GM21529 (cell line): ENCODE measurements at regions not wholly inside any gene's neighbourhood (a gene's known extent, or its start where the extent isn't known, plus 50 kb on each side); places are given as distances from the start of the nearest gene placed in this dataset.

Source experiments
- ATAC-seq: cut with Tn5 transposase; IDR thresholded peaks from one replicate; pipeline ENCODE4 v1.9.1; 2021; ENCODE audit not compliant: unreplicated experiment

- ATAC-seq = no peak
These were observed 82.8 kb upstream of the TNS3 start for GRCh38 chr7:47664650-47665195.

GRCh38 chr7:47663851-47664250, 81.9 kb upstream of the TNS3 start:
- no peak for ATAC-seq

DNA sequence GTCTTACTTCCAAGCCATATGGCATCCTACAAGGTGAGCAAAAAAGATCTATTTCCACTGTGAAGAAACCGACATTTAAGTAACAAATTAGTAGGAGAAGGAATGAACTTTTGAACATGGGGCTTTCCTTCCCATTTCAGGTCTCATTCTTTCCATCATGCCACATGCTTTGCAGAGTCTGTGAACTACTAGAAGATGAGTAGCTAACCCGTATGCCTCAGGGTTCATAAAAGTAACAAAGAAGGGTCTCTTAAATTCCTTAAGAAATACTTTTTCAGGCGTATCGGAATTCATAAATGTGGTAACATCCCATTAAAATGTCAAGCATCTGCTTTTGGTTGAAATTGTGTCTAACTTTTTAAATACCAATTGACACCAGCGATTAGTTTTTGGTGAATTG, 81.3 kb upstream of the TNS3 start:
- no peak for ATAC-seq

DNA sequence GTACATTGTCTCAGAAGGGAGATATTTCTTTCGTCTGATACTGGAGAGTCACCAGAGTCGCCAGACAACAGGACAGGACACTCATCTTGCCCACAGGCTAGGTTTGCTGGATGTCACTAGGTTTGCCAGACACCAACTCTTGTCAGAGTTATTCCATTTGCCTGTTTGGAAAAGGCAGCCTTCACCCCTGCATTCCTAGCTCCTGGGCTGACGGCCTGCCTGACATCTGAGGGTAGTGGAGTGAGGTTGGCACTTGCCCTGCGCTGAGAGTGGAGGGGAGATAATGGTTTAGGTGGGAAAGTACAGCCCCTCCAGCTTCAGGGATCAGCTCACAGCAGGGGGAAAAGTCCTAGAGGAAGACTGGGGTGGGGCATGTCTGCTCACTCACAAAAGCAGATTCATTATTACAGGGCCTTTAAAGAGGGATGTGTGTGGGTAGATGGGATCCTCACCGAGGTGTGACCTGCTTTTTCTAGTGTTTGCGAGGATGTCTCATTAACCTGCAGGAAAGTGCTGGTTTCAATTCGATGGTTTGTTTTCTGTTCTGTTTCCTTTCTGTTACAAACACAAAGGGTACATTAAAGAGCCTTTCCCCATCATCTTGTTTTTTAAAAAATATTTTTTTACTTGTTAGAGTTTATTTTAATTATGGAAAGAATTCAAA, 79.3 kb upstream of the TNS3 start:
- peak; percentile 88 for ATAC-seq

DNA sequence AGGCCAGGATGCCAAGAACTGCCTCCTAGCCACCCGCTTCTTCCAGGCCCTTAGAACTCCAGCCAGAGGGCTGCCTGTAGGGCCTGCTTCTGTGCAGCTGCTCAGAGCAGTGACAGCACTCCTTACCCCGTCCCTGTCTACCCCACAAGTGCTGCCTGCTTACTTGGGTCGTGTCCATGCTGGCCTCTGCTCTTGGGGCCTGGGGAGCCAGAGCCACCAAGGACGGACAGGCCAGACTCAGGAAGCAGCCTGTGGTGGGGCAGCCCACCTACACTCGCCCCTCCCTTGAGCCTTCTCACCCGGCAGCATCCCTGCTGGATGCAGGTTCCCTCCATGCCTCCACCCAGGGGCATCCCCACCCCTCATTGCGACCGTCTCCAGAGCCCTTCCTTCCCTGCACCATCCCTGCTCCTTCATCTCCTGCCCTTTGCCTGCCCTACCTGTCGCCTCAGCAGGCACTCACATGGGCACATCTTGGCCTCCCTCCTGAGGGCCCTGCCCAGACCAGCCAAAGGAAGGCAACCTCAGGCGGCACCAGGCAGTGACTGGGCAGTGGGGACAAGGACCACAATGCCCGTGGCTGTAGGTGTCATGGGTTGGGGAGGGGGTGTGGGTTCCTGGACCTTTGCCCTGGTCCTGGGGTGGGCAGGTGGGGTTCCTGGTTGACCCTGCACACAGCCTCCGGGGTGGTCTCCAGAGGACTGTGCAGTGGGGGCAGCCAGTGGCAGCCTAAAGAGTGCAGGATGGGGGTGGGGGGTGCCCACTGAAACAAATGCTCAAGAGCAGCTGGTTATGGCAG, 78.0 kb upstream of the TNS3 start:
- ATAC-seq = no peak

DNA sequence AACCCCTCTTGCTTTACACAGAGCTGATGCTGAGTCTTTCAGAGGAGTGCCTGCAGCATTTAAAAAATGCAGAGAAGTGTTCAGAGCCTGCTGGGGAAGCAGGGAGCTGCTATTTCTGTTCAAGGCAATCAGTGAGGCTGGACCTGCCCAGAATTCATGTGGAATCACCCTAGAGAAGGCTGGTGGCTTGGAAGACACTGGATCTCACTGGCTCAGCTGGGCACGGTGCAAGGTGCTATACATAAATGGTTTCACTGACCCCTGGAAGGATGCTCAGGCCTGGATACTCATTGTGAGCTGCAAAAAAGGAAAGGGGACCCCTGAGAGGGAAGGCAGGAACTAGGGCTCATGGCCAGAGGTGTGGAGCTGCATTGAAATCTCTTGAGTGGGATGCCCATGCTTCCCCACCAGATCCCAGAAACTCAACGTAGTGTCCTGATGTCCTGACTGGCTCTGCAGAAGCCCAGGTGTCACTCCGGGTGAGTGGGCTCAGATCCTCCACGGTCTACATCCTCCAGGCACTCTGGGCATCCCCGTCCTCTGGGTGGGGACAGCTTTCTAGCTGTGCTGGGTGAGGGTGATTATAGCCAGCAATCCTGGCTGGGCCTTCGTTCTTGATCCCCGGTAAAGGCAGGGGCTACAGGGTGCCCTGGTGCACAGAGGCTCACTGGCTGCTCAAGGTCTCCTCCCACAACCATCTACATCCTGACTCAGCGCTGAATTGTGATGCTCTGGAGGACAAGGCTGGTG, 77.2 kb upstream of the TNS3 start:
- ATAC-seq = no peak

DNA sequence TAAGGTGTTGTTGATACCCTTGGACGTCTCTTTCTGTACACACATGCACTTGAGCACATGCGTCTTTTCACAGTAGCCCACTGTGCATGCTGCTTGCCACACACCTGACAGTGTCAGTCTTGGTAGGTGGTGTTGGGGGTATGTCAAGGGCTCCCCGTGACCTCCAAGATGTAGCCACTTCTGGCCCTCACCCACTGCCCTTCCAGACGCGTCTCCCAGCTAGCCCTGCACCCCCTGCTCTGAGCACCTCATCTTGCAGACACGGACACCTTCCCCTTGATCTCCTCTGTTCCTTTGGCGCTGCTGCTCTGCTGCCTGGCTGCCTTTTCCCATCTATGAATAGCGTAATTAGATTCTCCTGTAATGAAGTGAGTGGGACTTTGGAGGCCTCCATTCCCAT, 75.2 kb upstream of the TNS3 start:
- ATAC-seq = no peak

DNA sequence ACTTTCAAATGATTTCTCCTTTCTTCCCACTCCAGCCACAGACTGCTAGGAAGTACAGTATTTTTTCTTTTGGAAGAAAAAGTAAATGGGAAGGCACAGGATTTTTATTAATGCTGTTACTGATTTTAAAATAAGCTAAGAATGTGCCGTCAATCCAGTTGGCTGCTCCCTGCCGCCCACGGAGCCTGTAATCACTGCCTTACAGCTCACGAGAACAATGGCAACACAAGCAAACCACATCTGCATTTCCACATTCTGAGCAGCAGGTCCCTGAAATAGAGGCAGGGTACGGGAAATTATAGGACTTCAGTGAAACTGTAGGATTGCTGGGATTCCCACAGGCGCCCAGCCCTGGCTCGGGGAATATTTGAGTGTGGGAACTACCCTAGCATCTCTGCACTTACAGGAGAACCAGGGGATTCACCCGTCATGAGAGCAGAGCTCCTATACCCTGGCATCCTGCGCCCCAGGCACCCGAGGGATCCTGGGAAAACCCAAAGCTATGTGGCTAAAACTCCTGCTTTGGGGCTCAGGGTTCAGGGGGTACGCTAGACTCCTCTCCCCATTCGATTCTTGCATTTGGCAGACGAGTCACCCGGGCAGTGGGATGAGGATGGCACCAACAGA, 72.9 kb upstream of the TNS3 start:
- ATAC-seq = no peak

DNA sequence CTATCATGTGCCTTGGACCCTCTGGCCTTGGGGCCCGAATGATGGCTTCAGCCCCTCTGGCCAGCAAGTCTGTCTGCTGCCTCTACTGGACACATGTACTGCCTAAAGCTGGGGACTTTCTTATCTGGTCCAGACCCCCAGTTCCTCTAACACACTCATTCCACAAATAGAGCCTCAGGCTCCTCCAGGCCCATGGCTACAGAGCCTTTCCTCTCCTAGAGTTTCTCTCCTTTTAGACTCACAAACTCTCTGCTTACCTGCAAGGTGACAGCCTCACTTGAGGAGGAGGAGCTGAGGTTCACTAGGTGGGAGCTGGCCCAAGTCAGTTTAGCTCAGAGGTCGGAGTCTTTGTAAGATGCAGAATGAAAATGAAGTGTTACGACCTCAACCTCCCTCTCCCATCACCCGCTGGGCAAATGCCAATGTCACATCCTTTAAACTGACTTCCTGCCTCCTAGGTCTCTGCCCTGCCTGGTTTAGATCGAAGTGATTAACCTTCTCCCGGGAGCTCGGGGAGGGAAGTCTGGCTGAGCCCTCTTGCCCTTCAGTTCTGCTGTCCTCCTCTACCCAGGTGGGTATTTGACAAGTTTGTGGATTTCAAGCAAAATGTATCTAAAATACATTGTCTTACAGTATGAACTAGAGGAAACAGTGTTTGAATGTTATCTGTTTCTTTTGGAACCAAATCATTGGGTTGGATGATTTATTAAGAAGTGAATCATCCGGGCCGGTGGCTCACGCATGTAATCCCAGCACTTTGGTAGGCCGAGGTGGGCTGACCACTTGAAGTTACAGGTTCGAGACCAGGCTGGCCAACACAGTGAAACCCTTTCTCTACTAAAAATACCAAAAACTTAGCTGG, 71.9 kb upstream of the TNS3 start:
- no peak for ATAC-seq

DNA sequence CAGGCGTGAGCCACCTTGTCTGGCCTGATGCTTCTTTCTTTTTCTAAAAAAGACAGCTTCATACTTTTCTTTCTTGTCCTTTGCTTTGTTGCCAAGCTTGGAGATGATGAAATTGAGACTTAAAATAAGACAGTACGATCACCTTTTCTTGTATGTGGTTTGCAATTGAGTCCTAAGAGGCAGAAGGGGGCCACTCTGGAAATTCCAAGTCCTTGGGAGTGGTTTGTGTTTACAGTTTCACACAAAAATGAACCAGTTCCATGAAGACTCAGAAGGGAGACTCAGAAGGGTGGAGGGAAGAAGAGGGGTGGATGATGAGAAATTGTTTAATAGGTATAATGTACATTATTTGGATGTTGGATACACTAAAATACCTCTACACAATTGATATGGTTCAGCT, 70.7 kb upstream of the TNS3 start:
- ATAC-seq = no peak

DNA sequence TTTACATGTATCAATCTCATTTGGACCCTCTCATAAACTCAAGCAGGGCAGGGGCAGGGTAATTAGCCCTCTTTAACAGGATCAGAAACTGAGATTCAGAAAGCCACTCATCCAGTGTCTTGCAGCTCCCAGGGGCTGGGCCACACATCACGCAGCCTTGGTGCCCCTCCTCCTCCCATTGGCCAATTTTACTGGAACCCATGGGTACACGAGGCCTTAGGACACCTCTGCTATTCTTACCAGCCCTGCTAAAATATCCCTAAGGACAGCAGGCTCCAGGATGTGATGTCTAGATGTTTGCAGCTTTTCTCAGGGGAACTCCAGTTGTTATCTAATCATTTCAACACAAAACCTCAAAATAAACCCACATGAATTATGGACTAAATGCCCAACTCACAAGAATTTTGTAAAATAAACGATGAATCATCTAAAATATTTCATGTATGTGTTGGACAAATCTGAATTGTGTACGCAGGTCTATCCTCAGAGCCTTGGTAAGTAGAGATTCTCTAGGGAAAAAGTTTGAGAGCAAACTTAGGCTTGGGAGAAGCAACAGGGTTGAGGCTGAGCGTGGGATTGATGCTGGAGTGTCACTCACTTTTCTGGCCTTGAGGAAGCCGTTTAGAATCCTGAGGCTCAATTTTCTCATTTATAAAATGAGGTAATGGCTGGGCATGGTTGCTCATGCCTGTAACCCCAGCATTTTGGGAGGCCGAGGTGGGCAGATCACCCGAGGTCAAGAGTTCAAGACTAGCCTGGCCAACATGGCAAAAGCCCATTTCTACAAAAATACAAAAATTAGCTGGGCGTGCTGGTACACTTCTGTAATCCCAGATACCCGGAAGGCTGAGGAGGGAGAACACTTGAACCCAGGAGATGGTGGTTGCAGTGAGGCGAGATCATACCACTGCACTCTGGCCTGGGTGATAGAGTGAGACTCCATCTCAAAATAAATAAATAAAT, 69.7 kb upstream of the TNS3 start:
- no peak for ATAC-seq

GRCh38 chr7:47649919-47650318, 68.0 kb upstream of the TNS3 start:
- no peak for ATAC-seq

GRCh38 chr7:47648275-47648925, 66.5 kb upstream of the TNS3 start:
- no peak for ATAC-seq

GRCh38 chr7:47647918-47648250, 66.0 kb upstream of the TNS3 start:
- ATAC-seq = no peak

GRCh38 chr7:47647181-47647917, 65.4 kb upstream of the TNS3 start:
- ATAC-seq = peak; percentile 82

DNA sequence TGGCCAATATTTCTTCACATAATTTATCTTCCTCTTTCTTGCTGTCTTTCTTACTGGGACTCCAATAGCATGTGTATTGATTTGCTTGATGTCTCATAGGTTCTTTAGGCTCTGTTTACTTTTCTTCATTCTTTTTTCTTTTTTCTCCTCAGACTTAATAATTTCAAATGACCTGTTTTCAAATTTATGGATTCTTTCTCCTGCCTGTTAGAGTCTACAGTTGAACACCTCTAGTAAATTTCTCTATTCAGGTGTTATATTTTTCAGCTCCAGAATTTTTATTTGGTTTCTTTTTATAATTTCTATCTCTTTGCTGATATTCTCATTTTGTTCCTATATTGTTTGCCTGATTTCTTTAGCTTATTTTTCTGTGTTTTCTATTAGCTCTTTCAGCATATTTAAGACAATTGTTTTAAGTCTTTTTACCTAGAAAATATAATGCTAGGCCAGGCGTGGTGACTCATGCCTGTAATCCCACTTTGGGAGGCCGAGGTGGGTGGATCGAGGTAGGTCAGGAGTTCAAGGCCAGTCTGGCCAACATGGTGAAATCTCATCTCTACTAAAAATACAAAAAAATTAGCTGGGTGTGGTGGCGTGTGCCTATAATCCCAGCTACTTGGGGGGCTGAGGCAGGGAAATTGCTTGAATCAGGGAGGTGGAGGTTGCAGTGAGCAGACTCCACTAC, 61.9 kb upstream of the TNS3 start:
- no peak for ATAC-seq

GRCh38 chr7:47640265-47640664, 58.4 kb upstream of the TNS3 start:
- no peak for ATAC-seq
